Peyer's patch (tissue), 4 donors: ENCODE measurements at regions not wholly inside any gene's neighbourhood (a gene's known extent, or its start where the extent isn't known, plus 50 kb on each side); places are given as distances from the start of the nearest gene placed in this dataset.

Source experiments
- CTCF ChIP-seq, 6 experiments: fragments of 450-650 bp in 4 of 6; fragments of 200-600 bp in 2 of 6; sonication (generic) in 1 of 6; IDR thresholded peaks; one replicate each; pipeline ENCODE4 v1.5.1; 2017 to 2019; ENCODE audit warnings: antibody characterized with exemption in 6 of 6, mild to moderate bottlenecking in 3 of 6, moderate library complexity in 1 of 6
- POLR2A ChIP-seq, 2 donors: fragments of 450-650 bp; IDR thresholded peaks; one replicate each; pipeline ENCODE4 v1.5.1; 2017; ENCODE audit warnings: antibody characterized with exemption in 2 of 2, mild to moderate bottlenecking in 2 of 2, moderate library complexity in 2 of 2

GRCh38 chr2:204135752-204136151, 199.2 kb downstream of the ICOS start:
- TF ChIP-seq POLR2A (IDR thresholded peaks at IDR 0.05) (no peak), CTCF (IDR thresholded peaks at IDR 0.05) (no peak)
